Neural cell (in vitro differentiated cells): ENCODE measurements at regions not wholly inside any gene's neighbourhood (a gene's known extent, or its start where the extent isn't known, plus 50 kb on each side); places are given as distances from the start of the nearest gene placed in this dataset.

Experiments
- H2AFZ ChIP-seq: fragments of 200-600, 300-800 bp; sonication (generic), shearing (Covaris generic); 2 replicates; pipeline ENCODE4 v1.6.0; 2014; ENCODE audit warnings: low read depth, mild to moderate bottlenecking, antibody characterized with exemption, low read length, moderate library complexity
- H3F3A ChIP-seq: fragments of 200-600 bp; shearing (Covaris generic); 2 replicates; pipeline ENCODE4 v1.6.1; 2016; ENCODE audit warnings: mild to moderate bottlenecking, moderate library complexity, mixed read lengths, antibody characterized with exemption, low read length; ENCODE audit not compliant: insufficient read depth, poor library complexity, severe bottlenecking
- H3K27ac ChIP-seq: fragments of 200-600, 300-800 bp; sonication (generic), shearing (Covaris generic); 2 replicates; pipeline ENCODE4 v1.5.1; 2014; ENCODE audit warnings: mild to moderate bottlenecking, low read length, moderate library complexity
- H3K27me3 ChIP-seq: fragments of 300-800, 200-600 bp; sonication (generic), shearing (Covaris generic); 2 replicates; pipeline ENCODE4 v1.6.0; 2014; ENCODE audit warnings: mild to moderate bottlenecking, low read depth, low read length, moderate library complexity; ENCODE audit not compliant: insufficient read depth
- H3K36me3 ChIP-seq: fragments of 300-800, 200-600 bp; sonication (generic), shearing (Covaris generic); 2 replicates; pipeline ENCODE4 v1.5.1; 2014; ENCODE audit warnings: mild to moderate bottlenecking, antibody characterized with exemption, low read length, moderate library complexity; ENCODE audit not compliant: insufficient read depth
- H3K4me2 ChIP-seq: fragments of 300-800, 200-600 bp; sonication (generic), shearing (Covaris generic); 2 replicates; pipeline ENCODE4 v1.6.0; 2014; ENCODE audit warnings: mild to moderate bottlenecking, low read length
- H3K4me3 ChIP-seq: fragments of 300-800, 200-600 bp; sonication (generic), shearing (Covaris generic); 2 replicates; pipeline ENCODE4 v1.5.1; 2014; ENCODE audit warnings: mild to moderate bottlenecking, low read length, moderate library complexity
- H3K79me2 ChIP-seq: fragments of 200-600 bp; shearing (Covaris generic); replicated peaks from 2 replicates; pipeline ENCODE4 v1.6.0; 2014; ENCODE audit warnings: mild to moderate bottlenecking, low read length, moderate library complexity; ENCODE audit not compliant: insufficient read depth
- H3K9ac ChIP-seq: fragments of 300-800, 200-600 bp; sonication (generic), shearing (Covaris generic); 2 replicates; pipeline ENCODE4 v1.6.1; 2016; ENCODE audit warnings: mild to moderate bottlenecking, low read length, mixed read lengths
- H3K9me2 ChIP-seq: fragments of 200-600 bp; shearing (Covaris generic); 2 replicates; pipeline ENCODE4 v1.6.1; 2016; ENCODE audit warnings: mild to moderate bottlenecking, low read length, mixed read lengths; ENCODE audit not compliant: insufficient read depth
- H3K9me3 ChIP-seq: fragments of 200-600, 300-800 bp; sonication (generic), shearing (Covaris generic); 2 replicates; pipeline ENCODE4 v1.6.1; 2016; ENCODE audit warnings: mild to moderate bottlenecking, mixed run types, low read length, moderate library complexity, mixed read lengths
- H4K20me1 ChIP-seq: fragments of 200-600 bp; shearing (Covaris generic); 2 replicates; pipeline ENCODE4 v1.6.1; 2016; ENCODE audit warnings: mild to moderate bottlenecking, mixed run types; ENCODE audit not compliant: insufficient read depth
- CTCF ChIP-seq: fragments of 450-650 bp; IDR thresholded peaks from 2 replicates; pipeline ENCODE4 v1.5.1; 2014; ENCODE audit warnings: antibody characterized with exemption, mild to moderate bottlenecking, moderate library complexity; ENCODE audit not compliant: poor library complexity, severe bottlenecking
- EP300 ChIP-seq: fragments of 450-650 bp; conservative IDR thresholded peaks from 2 replicates; pipeline ENCODE4 v1.6.1; 2014; ENCODE audit warnings: antibody characterized with exemption, mild to moderate bottlenecking, moderate library complexity; ENCODE audit not compliant: poor library complexity, severe bottlenecking
- EZH2 ChIP-seq: fragments of 200-600, 300-800 bp; shearing (Covaris generic), sonication (generic); IDR thresholded peaks from 2 replicates; pipeline ENCODE4 v1.6.1; 2014; ENCODE audit warnings: antibody characterized with exemption, low read length, borderline replicate concordance, mild to moderate bottlenecking; ENCODE audit not compliant: insufficient read depth, poor library complexity, severe bottlenecking
- MXI1 ChIP-seq: fragments of 450-650 bp; conservative IDR thresholded peaks from 2 replicates; pipeline ENCODE4 v1.6.1; 2014; ENCODE audit warnings: antibody characterized with exemption, mild to moderate bottlenecking; ENCODE audit not compliant: poor library complexity, severe bottlenecking
- POLR2AphosphoS5 ChIP-seq: IDR thresholded peaks from 2 replicates; pipeline ENCODE4 v1.6.1; 2012
- RAD21 ChIP-seq: fragments of 450-650 bp; conservative IDR thresholded peaks from 2 replicates; pipeline ENCODE4 v1.6.1; 2014; ENCODE audit warnings: antibody characterized with exemption, mild to moderate bottlenecking, moderate library complexity
- REST ChIP-seq: IDR thresholded peaks from 2 replicates; pipeline ENCODE4 v1.6.1; 2012; ENCODE audit warnings: borderline replicate concordance
- SMC3 ChIP-seq: fragments of 450-650 bp; conservative IDR thresholded peaks from 2 replicates; pipeline ENCODE4 v1.6.1; 2014; ENCODE audit warnings: antibody characterized with exemption, mild to moderate bottlenecking, moderate library complexity; ENCODE audit not compliant: poor library complexity
- TAF1 ChIP-seq: IDR thresholded peaks from 2 replicates; pipeline ENCODE4 v1.6.1; 2012; ENCODE audit warnings: low read depth

GRCh38 chrY:7659047-7659446, 747.5 kb upstream of the AMELY start:
- Histone ChIP-seq H3K9me2 (no peaks in the 10 kb centered on the region), H3K27me3 (no peaks in the 10 kb centered on the region), H3K4me3 (no peak overlapping the region), H4K20me1 (no peaks in the 10 kb centered on the region), H3K79me2 (no peaks in the 10 kb centered on the region), H3K27ac (no peak overlapping the region), H3F3A (no peaks in the 10 kb centered on the region), H3K9ac (no peak overlapping the region), H3K36me3 (no peaks in the 10 kb centered on the region), H3K4me2 (no peak overlapping the region), H2AFZ (no peak overlapping the region), H3K9me3 (no peaks in the 10 kb centered on the region)
- TF ChIP-seq TAF1 (no peak), CTCF (no peak), EP300 (no peak), POLR2AphosphoS5 (no peak), EZH2 (no peak), SMC3 (no peak), REST (no peak), RAD21 (no peak)

GRCh38 chrY:7656596-7656995, 745.0 kb upstream of the AMELY start:
- H3F3A ChIP-seq = no peaks in the 10 kb centered on the region
- H3K27ac ChIP-seq = no peak overlapping the region
- no peak overlapping the region for H3K4me3 ChIP-seq
- H3K9me2 ChIP-seq = no peaks in the 10 kb centered on the region
- H3K27me3 ChIP-seq = no peaks in the 10 kb centered on the region
- H3K9ac ChIP-seq = no peak overlapping the region
- no peaks in the 10 kb centered on the region for H3K79me2 ChIP-seq
- no peaks in the 10 kb centered on the region for H3K36me3 ChIP-seq
- no peaks in the 10 kb centered on the region for H4K20me1 ChIP-seq
- no peaks in the 10 kb centered on the region for H3K9me3 ChIP-seq
- no peak for TF ChIP-seq EP300
- TF ChIP-seq REST = no peak
- TF ChIP-seq MXI1 = no peak
- TF ChIP-seq POLR2AphosphoS5 = no peak
- TF ChIP-seq RAD21 = no peak
- TF ChIP-seq TAF1 = no peak
- H3K4me2 ChIP-seq = no peak overlapping the region
- H2AFZ ChIP-seq = no peak overlapping the region
